Suprapubic skin (tissue), 2 donors: ENCODE measurements at regions not wholly inside any gene's neighbourhood (a gene's known extent, or its start where the extent isn't known, plus 50 kb on each side); places are given as distances from the start of the nearest gene placed in this dataset.

ENCODE experiments used
- EP300 ChIP-seq: sonication (generic); formaldehyde crosslinking; IDR thresholded peaks from one replicate; pipeline ENCODE4 v1.6.1; 2017; ENCODE audit warnings: antibody characterized with exemption
- POLR2A ChIP-seq, 2 donors: fragments of 450-650 bp; IDR thresholded peaks; one replicate each; pipeline ENCODE4 v1.6.1; 2017; ENCODE audit warnings: antibody characterized with exemption in 2 of 2, mild to moderate bottlenecking in 2 of 2, moderate library complexity in 2 of 2

GRCh38 chr2:217189131-217189530 lies 329.3 kb upstream of the TNP1 start:
- TF ChIP-seq POLR2A (IDR thresholded peaks at IDR 0.05) (no peak), EP300 (no peak)
